Right ventricle myocardium inferior (tissue), 1 donor: ENCODE measurements at regions not wholly inside any gene's neighbourhood (a gene's known extent, or its start where the extent isn't known, plus 50 kb on each side); places are given as distances from the start of the nearest gene placed in this dataset.

ENCODE experiments used
- ATAC-seq: fragments of 200-7000 bp; cut with Tn5 transposase; one replicate; pipeline ENCODE4 v1.9.1; 2020; ENCODE audit warnings: mild to moderate bottlenecking, moderate library complexity
- DNase-seq: peaks from one replicate; pipeline ENCODE4 v3.0.0; 2021; ENCODE audit errors: missing footprints
- intact Hi-C: fragments of 100-400 bp; cut with DNase I; formaldehyde crosslinking; loops from one replicate; pipeline ENCODE4 v1.11.0; 2022
- donor health status: DM: no; HTN: yes; CAD: no; lungs with severe emphysema.

GRCh38 chr2:168300460-168300859, 53.1 kb upstream of the STK39 start:
- no peak for DNase-seq
- ATAC-seq: no peak
- intact Hi-C loops: no loop called here

- intact Hi-C loops: no loop called here
- DNase-seq (no peak), ATAC-seq (no peak)
These were observed 56.8 kb upstream of the STK39 start for GRCh38 chr2:168304024-168304681.

GRCh38 chr2:168307379-168307778, 60.0 kb upstream of the STK39 start:
- ATAC-seq (no peak), DNase-seq (no peak)
- intact Hi-C loops: no loop called here

- intact Hi-C loops: no loop called here
- ATAC-seq (no peak), DNase-seq (no peak)
These were observed 63.2 kb upstream of the STK39 start for GRCh38 chr2:168310580-168310979.

- intact Hi-C loops: no loop called here
- ATAC-seq: no peak
- DNase-seq: peak; percentile 50
These were observed 64.0 kb upstream of the STK39 start for GRCh38 chr2:168311261-168311910.

GRCh38 chr2:168312036-168312822, 64.8 kb upstream of the STK39 start:
- no peak for DNase-seq
- intact Hi-C loops: no loop called here
- ATAC-seq: no peak

- no peak for ATAC-seq
- intact Hi-C loops: no loop called here
- no peak for DNase-seq
These were observed 66.8 kb upstream of the STK39 start for GRCh38 chr2:168314236-168314635.

- no peak for DNase-seq
- intact Hi-C loops: no loop called here
- peak; percentile 33 for ATAC-seq
These were observed 68.1 kb upstream of the STK39 start for GRCh38 chr2:168315331-168316072.

GRCh38 chr2:168316073-168316440, 68.7 kb upstream of the STK39 start:
- ATAC-seq (peak; percentile 49), DNase-seq (no peak)
- intact Hi-C loops: no loop called here

GRCh38 chr2:168317282-168317681, 69.9 kb upstream of the STK39 start:
- intact Hi-C loops: no loop called here

GRCh38 chr2:168320267-168320666, 72.9 kb upstream of the STK39 start:
- ATAC-seq: no peak
- intact Hi-C loops: loop anchor here (5.0 kb wide), 1 partner anchor 183 kb away; no protein-coding TSS in a partner anchor

More at GRCh38 chr2:168317282-168317681, 69.9 kb upstream of the STK39 start:
- ATAC-seq (no peak), DNase-seq (no peak)

GRCh38 chr2:168322325-168323007, 75.1 kb upstream of the STK39 start:
- no peak for ATAC-seq

More at GRCh38 chr2:168320267-168320666, 72.9 kb upstream of the STK39 start:
- no peak for DNase-seq

GRCh38 chr2:168323529-168324021, 76.2 kb upstream of the STK39 start:
- DNase-seq: no peak
- intact Hi-C loops: loop anchor here (5.0 kb wide), 1 partner anchor 186 kb away; no protein-coding TSS in a partner anchor
- ATAC-seq: no peak

More at GRCh38 chr2:168322325-168323007, 75.1 kb upstream of the STK39 start:
- intact Hi-C loops: loop anchor here (5.0 kb wide), 1 partner anchor 185 kb away; no protein-coding TSS in a partner anchor
- no peak for DNase-seq

GRCh38 chr2:168326572-168326971, 79.2 kb upstream of the STK39 start:
- no peak for DNase-seq

GRCh38 chr2:168327328-168327727, 79.9 kb upstream of the STK39 start:
- DNase-seq (no peak), ATAC-seq (no peak)
- intact Hi-C loops: no loop called here

More at GRCh38 chr2:168326572-168326971, 79.2 kb upstream of the STK39 start:
- intact Hi-C loops: no loop called here
- ATAC-seq: no peak

GRCh38 chr2:168328421-168328820, 81.0 kb upstream of the STK39 start:
- no peak for DNase-seq
- intact Hi-C loops: no loop called here
- no peak for ATAC-seq

- intact Hi-C loops: no loop called here
- no peak for DNase-seq
- ATAC-seq: no peak
These were observed 83.4 kb upstream of the STK39 start for GRCh38 chr2:168330624-168331423.
